ENCODE measurements at regions not wholly inside any gene's neighbourhood (a gene's known extent, or its start where the extent isn't known, plus 50 kb on each side); places are given as distances from the start of the nearest gene placed in this dataset.

- no peak for DNase-seq
Measured at GRCh38 chr6:98653179-98653578, 181.2 kb upstream of the POU3F2 start.

- DNase-seq, result no peak
Measured at GRCh38 chr6:98657764-98658163, 176.6 kb upstream of the POU3F2 start.

GRCh38 chr6:98669371-98669770 is 165.0 kb upstream of the POU3F2 start:
- no peak for DNase-seq

GRCh38 chr6:98670045-98670746 is 164.2 kb upstream of the POU3F2 start:
- no peak for DNase-seq

GRCh38 chr6:98672681-98673475 is 161.5 kb upstream of the POU3F2 start:
- DNase-seq, result no peak

GRCh38 chr6:98678481-98678880 is 155.9 kb upstream of the POU3F2 start:
- no peak for DNase-seq

GRCh38 chr6:98686008-98686601 is 148.3 kb upstream of the POU3F2 start:
- DNase-seq, result no peak

GRCh38 chr6:98687752-98688151 is 146.6 kb upstream of the POU3F2 start:
- no peak for DNase-seq

GRCh38 chr6:98695091-98695801 is 139.1 kb upstream of the POU3F2 start:
- no peak for DNase-seq

GRCh38 chr6:98711380-98711779 is 123.0 kb upstream of the POU3F2 start:
- no peak for DNase-seq

GRCh38 chr6:98716341-98716740 is 118.0 kb upstream of the POU3F2 start:
- DNase-seq, result no peak

GRCh38 chr6:98717322-98717877 is 117.0 kb upstream of the POU3F2 start:
- no peak for DNase-seq

GRCh38 chr6:98717988-98718387 is 116.4 kb upstream of the POU3F2 start:
- DNase-seq, result no peak

GRCh38 chr6:98724537-98724936 is 109.8 kb upstream of the POU3F2 start:
- no peak for DNase-seq

GRCh38 chr6:98747273-98747672 is 87.1 kb upstream of the POU3F2 start:
- DNase-seq, result no peak

- no peak for DNase-seq
Measured at GRCh38 chr6:98747960-98748359, 86.4 kb upstream of the POU3F2 start.

- no peak for DNase-seq
Measured at GRCh38 chr6:98759459-98759858, 74.9 kb upstream of the POU3F2 start.

- no peak for DNase-seq
Measured at GRCh38 chr6:98764373-98764911, 69.9 kb upstream of the POU3F2 start.

GRCh38 chr6:98769546-98769945 is 64.8 kb upstream of the POU3F2 start:
- DNase-seq, result no peak

GRCh38 chr6:98775205-98775604 is 59.2 kb upstream of the POU3F2 start:
- no peak for DNase-seq

- DNase-seq, result no peak
Measured at GRCh38 chr6:98777762-98778161, 56.6 kb upstream of the POU3F2 start.

- no peak for DNase-seq
Measured at GRCh38 chr6:98779618-98780017, 54.8 kb upstream of the POU3F2 start.

GRCh38 chr6:98782772-98783171 is 51.6 kb upstream of the POU3F2 start:
- DNase-seq, result no peak

All from activated CD4-positive, alpha-beta T cell treated with anti-CD3 and anti-CD28 coated beads for 1 hour (primary cell).